Stomach (tissue), 8 donors: ENCODE measurements at regions not wholly inside any gene's neighbourhood (a gene's known extent, or its start where the extent isn't known, plus 50 kb on each side); places are given as distances from the start of the nearest gene placed in this dataset.

Experiments used
- DNase-seq, 2 donors: peaks; one replicate each; pipeline versions ENCODE4 v3.0.0 to v3.0.0-alpha.2; 2013 to 2019
- H3K27ac ChIP-seq, 5 donors: fragments of 200-600 bp in 4 of 5; sonication (generic) in 4 of 5; one replicate each; pipeline ENCODE4 v1.5.1; 2013 to 2019; ENCODE audit warnings: mild to moderate bottlenecking in 1 of 5, moderate library complexity in 1 of 5
- H3K27me3 ChIP-seq, 3 donors: fragments of 200-600 bp; sonication (generic); one replicate each; pipeline ENCODE4 v1.5.1; 2017 to 2019; ENCODE audit warnings: mixed run types in 1 of 3
- H3K36me3 ChIP-seq, 4 donors: fragments of 200-600 bp; sonication (generic); 1 replicate in 3 of 4; 2 replicates in 1 of 4; pipeline ENCODE4 v1.5.1; 2016 to 2019
- H3K4me1 ChIP-seq, 4 donors: fragments of 200-600 bp; sonication (generic); one replicate each; pipeline ENCODE4 v1.5.1; 2016 to 2019
- H3K4me3 ChIP-seq, 4 donors: fragments of 200-600 bp; sonication (generic) in 3 of 4; one replicate each; pipeline ENCODE4 v1.5.1; 2016 to 2019; ENCODE audit warnings: mild to moderate bottlenecking in 1 of 4
- H3K9me3 ChIP-seq, 4 donors: fragments of 200-600 bp; sonication (generic); one replicate each; pipeline ENCODE4 v1.5.1; 2016 to 2019
- CTCF ChIP-seq, 7 experiments: fragments of 450-650 bp in 4 of 7; fragments of 200-600 bp in 3 of 7; sonication (generic) in 3 of 7; IDR thresholded peaks; one replicate each; pipeline ENCODE4 v1.5.1; 2016 to 2019; ENCODE audit warnings: antibody characterized with exemption in 7 of 7, control low read depth in 2 of 7, mild to moderate bottlenecking in 1 of 7
- EP300 ChIP-seq: sonication (generic); formaldehyde crosslinking; IDR thresholded peaks from one replicate; pipeline ENCODE4 v1.6.1; 2017; ENCODE audit warnings: antibody characterized with exemption
- POLR2A ChIP-seq, 4 donors: fragments of 450-650 bp; IDR thresholded peaks; one replicate each; pipeline ENCODE4 v1.6.1; 2016; ENCODE audit warnings: antibody characterized with exemption in 4 of 4, control low read depth in 2 of 4, mild to moderate bottlenecking in 1 of 4, moderate library complexity in 1 of 4
- POLR2AphosphoS5 ChIP-seq, 3 donors: sonication (generic); formaldehyde crosslinking; IDR thresholded peaks; one replicate each; pipeline ENCODE4 v1.6.1; 2016; ENCODE audit warnings: antibody characterized with exemption in 3 of 3
- WGBS, 5 donors: extraction: QIAGEN DNeasy Blood & Tissue Kit in 3 of 5; methylation state at CpG; one replicate each; pipeline versions ENCODE4 v1.1.5 to v1.1.7; 2013 to 2018; 5-methylcytosine and 5-hydroxymethylcytosine counted together
- intact Hi-C: fragments of 100-400 bp; cut with DNase I; formaldehyde crosslinking; loops from one replicate; pipeline ENCODE4 v1.15.1; 2023; ENCODE audit warnings: low total_unique reads
- donor health status: healthy with polysubstance abuse.
- donor health status: Bipolar disorder and iron deficiency.
- donor health status: healthy.

- intact Hi-C loops, result no loop called here
- no peaks in the 10 kb centered on the region for H3K9me3 ChIP-seq
Observed at GRCh38 chr2:77818186-77818585, 296.0 kb upstream of the LRRTM4 start.

GRCh38 chr2:77823028-77823427 is 300.9 kb upstream of the LRRTM4 start:
- TF ChIP-seq CTCF (IDR thresholded peaks at IDR 0.05), result no peak
- TF ChIP-seq POLR2A (IDR thresholded peaks at IDR 0.05), result no peak
- no peak for TF ChIP-seq EP300
- TF ChIP-seq POLR2AphosphoS5 (IDR thresholded peaks at IDR 0.05), result no peak
- H3K27me3 ChIP-seq, result no peaks in the 10 kb centered on the region
- no peaks in the 10 kb centered on the region for H3K36me3 ChIP-seq
- no peak overlapping the region for H3K4me3 ChIP-seq
- intact Hi-C loops, result no loop called here
- H3K9me3 ChIP-seq, result peaks cover 0 to 13% (median 0%) of the 10 kb centered on the region in 4 donors
- no peak for DNase-seq
- 31 to 49% (median 33%) methylated on average over 2 of the region's 2 CpGs for WGBS, 5 donors
- H3K4me1 ChIP-seq, result no peaks in the 10 kb centered on the region
- no peak overlapping the region for H3K27ac ChIP-seq

More at GRCh38 chr2:77818186-77818585, 296.0 kb upstream of the LRRTM4 start:
- Histone ChIP-seq H3K4me3 (no peak overlapping the region), H3K4me1 (no peaks in the 10 kb centered on the region), H3K27ac (no peak overlapping the region), H3K36me3 (no peaks in the 10 kb centered on the region), H3K27me3 (no peaks in the 10 kb centered on the region)
- DNase-seq, result no peak
- TF ChIP-seq EP300, result no peak
- TF ChIP-seq CTCF (IDR thresholded peaks at IDR 0.05), result no peak
- no peak for TF ChIP-seq POLR2AphosphoS5 (IDR thresholded peaks at IDR 0.05)
- TF ChIP-seq POLR2A (IDR thresholded peaks at IDR 0.05), result no peak

GRCh38 chr2:77831060-77831459 is 308.9 kb upstream of the LRRTM4 start:
- DNase-seq, result no peak
- Histone ChIP-seq H3K27me3 (no peaks in the 10 kb centered on the region), H3K4me1 (peaks cover 0 to 6% (median 0%) of the 10 kb centered on the region in 4 donors), H3K36me3 (no peaks in the 10 kb centered on the region), H3K9me3 (peaks cover 0 to 45% (median 21%) of the 10 kb centered on the region in 4 donors), H3K4me3 (no peak overlapping the region), H3K27ac (no peak overlapping the region)
- intact Hi-C loops, result no loop called here
- 37 to 70% (median 65%) methylated on average over 2 of the region's 2 CpGs for WGBS, 5 donors
- TF ChIP-seq EP300 (no peak), CTCF (IDR thresholded peaks at IDR 0.05) (no peak), POLR2AphosphoS5 (IDR thresholded peaks at IDR 0.05) (no peak), POLR2A (IDR thresholded peaks at IDR 0.05) (no peak)

- Histone ChIP-seq H3K27ac (no peak overlapping the region), H3K27me3 (no peaks in the 10 kb centered on the region), H3K36me3 (no peaks in the 10 kb centered on the region), H3K9me3 (peaks cover 0 to 47% (median 21%) of the 10 kb centered on the region in 4 donors), H3K4me3 (no peak overlapping the region), H3K4me1 (peaks cover 0 to 6% (median 0%) of the 10 kb centered on the region in 4 donors)
- WGBS, 5 donors, result 82 to 96% (median 84%) methylated on average over 1 of the region's 1 CpG
- intact Hi-C loops, result no loop called here
- no peak for TF ChIP-seq POLR2A (IDR thresholded peaks at IDR 0.05)
- DNase-seq, result no peak
Observed at GRCh38 chr2:77831471-77831870, 309.3 kb upstream of the LRRTM4 start.

- no peaks in the 10 kb centered on the region for H3K27me3 ChIP-seq
- peaks cover 0 to 6% (median 0%) of the 10 kb centered on the region in 4 donors for H3K4me1 ChIP-seq
- TF ChIP-seq CTCF (IDR thresholded peaks at IDR 0.05), result no peak
- no peak for TF ChIP-seq POLR2A (IDR thresholded peaks at IDR 0.05)
- no peak for TF ChIP-seq EP300
- no peak for TF ChIP-seq POLR2AphosphoS5 (IDR thresholded peaks at IDR 0.05)
- 0 to 83% (median 74%) methylated on average over 1 of the region's 1 CpG for WGBS, 5 donors
- peaks cover 0 to 47% (median 21%) of the 10 kb centered on the region in 4 donors for H3K9me3 ChIP-seq
- H3K27ac ChIP-seq, result no peak overlapping the region
- no peak for DNase-seq
- no peaks in the 10 kb centered on the region for H3K36me3 ChIP-seq
- intact Hi-C loops, result no loop called here
- no peak overlapping the region for H3K4me3 ChIP-seq
Observed at GRCh38 chr2:77831898-77832297, 309.7 kb upstream of the LRRTM4 start.
